Stomach (tissue), 8 donors: ENCODE measurements at regions not wholly inside any gene's neighbourhood (a gene's known extent, or its start where the extent isn't known, plus 50 kb on each side); places are given as distances from the start of the nearest gene placed in this dataset.
A peak's percentile ranks its signal among the peaks of the same experiment; 100 is the strongest.

Experiments
- DNase-seq, 2 donors: peaks; one replicate each; pipeline versions ENCODE4 v3.0.0 to v3.0.0-alpha.2; 2013 to 2019
- H3K27ac ChIP-seq, 5 donors: fragments of 200-600 bp in 4 of 5; sonication (generic) in 4 of 5; one replicate each; pipeline ENCODE4 v1.5.1; 2013 to 2019; ENCODE audit warnings: mild to moderate bottlenecking in 1 of 5, moderate library complexity in 1 of 5
- H3K27me3 ChIP-seq, 3 donors: fragments of 200-600 bp; sonication (generic); one replicate each; pipeline ENCODE4 v1.5.1; 2017 to 2019; ENCODE audit warnings: mixed run types in 1 of 3
- H3K36me3 ChIP-seq, 4 donors: fragments of 200-600 bp; sonication (generic); 1 replicate in 3 of 4; 2 replicates in 1 of 4; pipeline ENCODE4 v1.5.1; 2016 to 2019
- H3K4me1 ChIP-seq, 4 donors: fragments of 200-600 bp; sonication (generic); one replicate each; pipeline ENCODE4 v1.5.1; 2016 to 2019
- H3K4me3 ChIP-seq, 4 donors: fragments of 200-600 bp; sonication (generic) in 3 of 4; one replicate each; pipeline ENCODE4 v1.5.1; 2016 to 2019; ENCODE audit warnings: mild to moderate bottlenecking in 1 of 4
- H3K9me3 ChIP-seq, 4 donors: fragments of 200-600 bp; sonication (generic); one replicate each; pipeline ENCODE4 v1.5.1; 2016 to 2019
- EP300 ChIP-seq: sonication (generic); formaldehyde crosslinking; IDR thresholded peaks from one replicate; pipeline ENCODE4 v1.6.1; 2017; ENCODE audit warnings: antibody characterized with exemption
- POLR2A ChIP-seq, 4 donors: fragments of 450-650 bp; IDR thresholded peaks; one replicate each; pipeline ENCODE4 v1.6.1; 2016; ENCODE audit warnings: antibody characterized with exemption in 4 of 4, control low read depth in 2 of 4, mild to moderate bottlenecking in 1 of 4, moderate library complexity in 1 of 4
- POLR2AphosphoS5 ChIP-seq, 3 donors: sonication (generic); formaldehyde crosslinking; IDR thresholded peaks; one replicate each; pipeline ENCODE4 v1.6.1; 2016; ENCODE audit warnings: antibody characterized with exemption in 3 of 3
- WGBS, 5 donors: extraction: QIAGEN DNeasy Blood & Tissue Kit in 3 of 5; methylation state at CpG; one replicate each; pipeline versions ENCODE4 v1.1.5 to v1.1.7; 2013 to 2018; 5-methylcytosine and 5-hydroxymethylcytosine counted together
- intact Hi-C: fragments of 100-400 bp; cut with DNase I; formaldehyde crosslinking; loops from one replicate; pipeline ENCODE4 v1.15.1; 2023; ENCODE audit warnings: low total_unique reads
- TF ChIP-seq, protein P1 (sequence below), 7 experiments: fragments of 450-650 bp in 4 of 7; fragments of 200-600 bp in 3 of 7; sonication (generic) in 3 of 7; IDR thresholded peaks; one replicate each; pipeline ENCODE4 v1.5.1; 2016 to 2019; ENCODE audit warnings: antibody characterized with exemption in 7 of 7, control low read depth in 2 of 7, mild to moderate bottlenecking in 1 of 7
- donor health status: healthy with polysubstance abuse.
- donor health status: Bipolar disorder and iron deficiency.
- donor health status: healthy.

DNA sequence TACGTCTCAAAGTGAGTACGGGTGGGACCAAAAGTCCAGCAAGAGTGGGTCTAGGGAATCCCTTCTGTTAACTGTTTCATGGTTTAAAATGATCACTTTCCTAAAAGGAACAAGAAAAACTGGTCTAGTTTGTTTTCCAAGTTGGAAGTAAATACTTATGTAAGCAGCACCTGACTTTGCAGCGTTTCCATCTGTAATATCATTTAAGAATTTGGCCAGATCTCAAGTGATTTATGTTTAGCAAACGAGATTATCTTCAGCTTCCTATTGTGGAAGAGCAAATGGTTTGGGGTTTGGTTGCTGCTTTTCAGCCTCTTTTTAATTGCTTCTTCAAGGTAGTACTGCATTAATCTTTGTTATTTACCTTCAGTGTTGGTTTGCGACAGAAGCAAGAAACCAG is 50.4 kb downstream of the FHIP1A start:
- WGBS, 5 donors, result 10 to 44% (median 24%) methylated on average over 5 of the region's 5 CpGs
- Histone ChIP-seq H3K27ac (peak overlapping the region in 3 of 5 donors; percentile 32 to 62 (median 43)), H3K27me3 (no peaks in the 10 kb centered on the region), H3K9me3 (no peaks in the 10 kb centered on the region), H3K36me3 (no peaks in the 10 kb centered on the region), H3K4me1 (peaks cover 0 to 17% (median 10%) of the 10 kb centered on the region in 4 donors), H3K4me3 (no peak overlapping the region)
- TF ChIP-seq, protein P1, sequence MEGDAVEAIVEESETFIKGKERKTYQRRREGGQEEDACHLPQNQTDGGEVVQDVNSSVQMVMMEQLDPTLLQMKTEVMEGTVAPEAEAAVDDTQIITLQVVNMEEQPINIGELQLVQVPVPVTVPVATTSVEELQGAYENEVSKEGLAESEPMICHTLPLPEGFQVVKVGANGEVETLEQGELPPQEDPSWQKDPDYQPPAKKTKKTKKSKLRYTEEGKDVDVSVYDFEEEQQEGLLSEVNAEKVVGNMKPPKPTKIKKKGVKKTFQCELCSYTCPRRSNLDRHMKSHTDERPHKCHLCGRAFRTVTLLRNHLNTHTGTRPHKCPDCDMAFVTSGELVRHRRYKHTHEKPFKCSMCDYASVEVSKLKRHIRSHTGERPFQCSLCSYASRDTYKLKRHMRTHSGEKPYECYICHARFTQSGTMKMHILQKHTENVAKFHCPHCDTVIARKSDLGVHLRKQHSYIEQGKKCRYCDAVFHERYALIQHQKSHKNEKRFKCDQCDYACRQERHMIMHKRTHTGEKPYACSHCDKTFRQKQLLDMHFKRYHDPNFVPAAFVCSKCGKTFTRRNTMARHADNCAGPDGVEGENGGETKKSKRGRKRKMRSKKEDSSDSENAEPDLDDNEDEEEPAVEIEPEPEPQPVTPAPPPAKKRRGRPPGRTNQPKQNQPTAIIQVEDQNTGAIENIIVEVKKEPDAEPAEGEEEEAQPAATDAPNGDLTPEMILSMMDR (IDR thresholded peaks at IDR 0.05), result no peak
- TF ChIP-seq EP300, result no peak
- no peak for TF ChIP-seq POLR2AphosphoS5 (IDR thresholded peaks at IDR 0.05)
- TF ChIP-seq POLR2A (IDR thresholded peaks at IDR 0.05), result no peak
- DNase-seq, result peak in 1 of 2 donors; percentile 53
- intact Hi-C loops, result no loop called here

DNA sequence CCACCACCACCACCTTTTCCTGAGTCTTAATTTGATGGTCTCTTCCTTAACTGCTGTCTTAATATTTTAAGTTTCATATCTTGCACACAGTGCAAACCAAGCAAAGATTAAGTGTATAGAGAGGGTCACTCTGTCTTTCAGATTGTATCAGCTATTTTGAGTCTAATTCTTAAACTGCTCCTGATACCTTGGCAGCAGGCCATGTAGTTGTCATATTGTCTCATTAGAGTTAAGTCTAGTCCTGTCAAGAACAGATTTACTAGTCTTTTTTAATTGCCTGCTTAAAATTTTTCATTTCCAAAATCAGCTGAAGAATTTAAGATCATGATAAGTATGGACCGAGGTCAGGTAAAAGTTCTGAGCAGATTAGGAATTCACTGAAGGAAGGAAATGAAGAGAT is 51.5 kb downstream of the FHIP1A start:
- no peak for DNase-seq
- H3K36me3 ChIP-seq, result no peaks in the 10 kb centered on the region
- no peaks in the 10 kb centered on the region for H3K9me3 ChIP-seq
- no peak overlapping the region for H3K27ac ChIP-seq
- WGBS, 5 donors, result 47 to 64% (median 54%) methylated on average over 1 of the region's 1 CpG
- H3K4me3 ChIP-seq, result no peak overlapping the region
- H3K27me3 ChIP-seq, result no peaks in the 10 kb centered on the region
- intact Hi-C loops, result no loop called here
- TF ChIP-seq EP300 (no peak), POLR2A (IDR thresholded peaks at IDR 0.05) (no peak), POLR2AphosphoS5 (IDR thresholded peaks at IDR 0.05) (no peak)
- TF ChIP-seq, protein P1 (IDR thresholded peaks at IDR 0.05), result no peak
- H3K4me1 ChIP-seq, result peaks cover 0 to 17% (median 10%) of the 10 kb centered on the region in 4 donors

DNA sequence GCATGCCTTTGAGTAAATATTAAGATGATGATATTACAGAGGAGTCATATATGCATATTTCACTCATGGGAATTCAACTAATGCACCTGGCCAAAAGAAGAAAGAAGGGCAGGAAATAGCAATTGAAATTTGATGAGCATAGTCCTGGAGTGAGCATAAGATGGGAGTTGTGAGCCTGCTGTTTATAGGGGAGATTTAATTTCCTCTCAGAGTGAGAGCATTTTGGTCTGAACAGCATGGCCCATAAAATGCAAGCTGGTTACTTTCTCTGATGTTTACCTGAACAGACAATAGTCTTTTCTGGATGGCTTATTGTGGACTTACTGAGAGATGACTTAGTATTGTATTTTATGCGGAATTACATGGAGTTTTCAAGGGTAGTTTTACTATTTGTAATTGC is 53.6 kb downstream of the FHIP1A start:
- DNase-seq, result no peak
- Histone ChIP-seq H3K9me3 (no peaks in the 10 kb centered on the region), H3K4me3 (no peak overlapping the region), H3K27me3 (no peaks in the 10 kb centered on the region), H3K36me3 (no peaks in the 10 kb centered on the region), H3K4me1 (peaks cover 0 to 17% (median 10%) of the 10 kb centered on the region in 4 donors), H3K27ac (no peak overlapping the region)
- TF ChIP-seq EP300, result no peak
- TF ChIP-seq, protein P1 (IDR thresholded peaks at IDR 0.05), result no peak
- TF ChIP-seq POLR2A (IDR thresholded peaks at IDR 0.05), result no peak
- no peak for TF ChIP-seq POLR2AphosphoS5 (IDR thresholded peaks at IDR 0.05)
- intact Hi-C loops, result no loop called here
- whole genome bisulfite sequencing, 5 donors, result 88 to 100% (median 94%) methylated on average over 1 of the region's 1 CpG

DNA sequence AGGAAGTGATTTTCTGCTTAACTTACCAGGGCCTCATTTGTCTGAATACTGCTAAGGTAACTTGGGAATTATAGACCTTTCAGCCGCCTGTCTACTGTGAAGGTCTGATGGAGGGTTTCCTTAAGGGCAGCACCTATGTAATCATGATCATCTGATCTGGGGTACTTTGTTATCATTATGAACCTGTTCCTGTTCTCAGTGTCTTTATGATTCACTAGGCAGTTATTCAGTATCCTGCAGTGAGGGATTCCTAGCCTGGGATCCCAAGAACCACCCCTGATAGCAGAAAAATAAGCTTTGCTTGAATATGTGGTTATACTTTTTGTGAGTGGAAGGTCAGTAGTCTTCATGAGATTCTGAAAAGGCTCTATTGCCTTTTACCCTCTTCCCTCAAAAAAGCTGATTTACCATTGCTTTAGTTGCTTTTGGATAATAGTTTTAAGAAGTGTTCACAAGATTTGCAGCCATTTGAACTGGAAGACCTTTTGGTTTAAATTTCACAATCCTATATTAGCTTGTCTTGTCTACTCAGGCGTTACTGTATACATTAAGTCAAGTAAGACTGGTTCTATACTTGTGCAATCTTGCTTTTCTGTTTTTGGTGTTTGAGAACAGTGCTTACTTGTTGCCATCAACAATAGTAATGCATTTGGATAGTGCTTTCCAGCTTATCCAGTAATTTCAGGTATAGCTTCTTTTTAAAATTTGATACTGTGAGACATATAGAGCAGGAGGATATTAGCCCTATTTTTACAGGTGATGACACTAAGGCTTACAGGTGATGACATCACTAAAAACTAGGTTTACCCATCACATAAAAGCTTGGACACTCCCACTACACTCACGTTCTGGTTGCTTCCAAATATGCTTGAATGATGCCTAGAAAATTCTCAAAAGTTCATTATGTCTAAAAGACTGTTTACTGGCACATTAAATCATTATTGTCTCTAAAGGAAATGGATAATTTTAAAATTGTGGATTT is 60.0 kb downstream of the FHIP1A start:
- intact Hi-C loops, result no loop called here
- peak in 1 of 2 donors; percentile 23 for DNase-seq
- WGBS, 5 donors, result 68 to 81% (median 72%) methylated on average over 3 of the region's 3 CpGs
- no peak for TF ChIP-seq POLR2AphosphoS5 (IDR thresholded peaks at IDR 0.05)
- no peak for TF ChIP-seq EP300
- TF ChIP-seq POLR2A (IDR thresholded peaks at IDR 0.05), result no peak
- TF ChIP-seq, protein P1 (IDR thresholded peaks at IDR 0.05), result no peak
- Histone ChIP-seq H3K9me3 (no peaks in the 10 kb centered on the region), H3K4me1 (peaks cover 0 to 12% (median 3%) of the 10 kb centered on the region in 4 donors), H3K36me3 (no peaks in the 10 kb centered on the region), H3K27me3 (no peaks in the 10 kb centered on the region), H3K4me3 (no peak overlapping the region), H3K27ac (no peak overlapping the region)
